DND-41 (cell line): ENCODE measurements at regions not wholly inside any gene's neighbourhood (a gene's known extent, or its start where the extent isn't known, plus 50 kb on each side); places are given as distances from the start of the nearest gene placed in this dataset.

Source experiments
- ATAC-seq: fragments of 200-7000 bp; cut with Tn5 transposase; 3 replicates; pipeline ENCODE4 v1.9.1; 2021; ENCODE audit warnings: low read depth; ENCODE audit not compliant: insufficient read depth
- DNase-seq: peaks from one replicate; pipeline ENCODE4 v3.0.0-alpha.2; 2020
- H2AFZ ChIP-seq: 2 replicates; pipeline ENCODE4 v1.6.0; 2012; ENCODE audit warnings: low read depth, low read length
- H3K27ac ChIP-seq: 2 replicates; pipeline ENCODE4 v1.5.1; 2012; ENCODE audit warnings: low read length, inconsistent platforms
- H3K27me3 ChIP-seq: fragments of 200-600 bp; sonication (generic); 2 replicates; pipeline ENCODE4 v1.6.0; 2012; ENCODE audit warnings: low read length, mild to moderate bottlenecking, inconsistent platforms; ENCODE audit not compliant: insufficient read depth, poor library complexity
- H3K36me3 ChIP-seq: 2 replicates; pipeline ENCODE4 v1.5.1; 2012; ENCODE audit warnings: low read length, inconsistent platforms; ENCODE audit not compliant: insufficient read depth
- H3K4me1 ChIP-seq: 2 replicates; pipeline ENCODE4 v1.5.1; 2012; ENCODE audit warnings: mild to moderate bottlenecking, low read length; ENCODE audit not compliant: insufficient read depth
- H3K4me2 ChIP-seq: 2 replicates; pipeline ENCODE4 v1.6.0; 2012; ENCODE audit warnings: mild to moderate bottlenecking, moderate library complexity, low read length, inconsistent platforms; ENCODE audit not compliant: insufficient read depth
- H3K4me3 ChIP-seq, 2 experiments: fragments of 200-600 bp in 1 of 2; shearing (Covaris generic) in 1 of 2; 2 replicates each; pipeline ENCODE4 v1.5.1; 2012 to 2016; ENCODE audit warnings: inconsistent platforms in 2 of 2, low read length in 2 of 2, mild to moderate bottlenecking in 2 of 2, low read depth in 1 of 2, moderate library complexity in 1 of 2
- H3K79me2 ChIP-seq: 2 replicates; pipeline ENCODE4 v1.6.0; 2012; ENCODE audit warnings: low read length, inconsistent platforms; ENCODE audit not compliant: insufficient read depth
- H3K9ac ChIP-seq: 2 replicates; pipeline ENCODE4 v1.6.0; 2012; ENCODE audit warnings: low read depth, mild to moderate bottlenecking, inconsistent platforms, low read length, moderate library complexity
- H3K9me3 ChIP-seq: 2 replicates; pipeline ENCODE4 v1.5.1; 2012; ENCODE audit warnings: low read length, moderate library complexity, mild to moderate bottlenecking, inconsistent platforms; ENCODE audit not compliant: insufficient read depth, severe bottlenecking
- H4K20me1 ChIP-seq: 2 replicates; pipeline ENCODE4 v1.6.0; 2012; ENCODE audit warnings: low read length; ENCODE audit not compliant: insufficient read depth
- EZH2 ChIP-seq: IDR thresholded peaks from 3 replicates; pipeline ENCODE4 v1.6.1; 2012; ENCODE audit warnings: borderline replicate concordance, low read depth, mild to moderate bottlenecking, moderate library complexity, low read length, inconsistent platforms; ENCODE audit not compliant: severe bottlenecking
- TF ChIP-seq, protein P1 (sequence below): IDR thresholded peaks from 2 replicates; pipeline ENCODE4 v1.5.1; 2012; ENCODE audit warnings: borderline replicate concordance, low read length, moderate library complexity, mild to moderate bottlenecking; ENCODE audit not compliant: poor library complexity, severe bottlenecking; ENCODE audit errors: extremely low read depth

DNA sequence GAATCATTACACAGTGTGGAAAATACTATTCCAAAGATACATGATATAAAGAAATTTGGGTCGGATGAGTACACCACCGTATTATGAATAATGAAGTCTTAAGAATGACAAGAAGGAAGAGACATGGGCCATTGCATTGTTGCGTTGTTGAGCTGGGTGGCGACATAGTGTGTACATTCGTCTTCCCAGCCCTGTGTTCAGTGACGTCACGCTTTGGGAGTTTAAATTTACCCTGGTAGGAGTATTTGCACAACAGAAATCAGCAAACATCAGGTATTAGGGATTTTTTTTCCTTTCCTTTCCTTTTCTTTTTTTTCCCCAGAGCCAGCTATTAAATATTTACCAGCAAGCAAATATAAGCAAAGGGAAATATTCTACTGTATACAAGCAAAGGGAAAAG, 347.2 kb upstream of the NETO1 start:
- TF ChIP-seq, protein P1, sequence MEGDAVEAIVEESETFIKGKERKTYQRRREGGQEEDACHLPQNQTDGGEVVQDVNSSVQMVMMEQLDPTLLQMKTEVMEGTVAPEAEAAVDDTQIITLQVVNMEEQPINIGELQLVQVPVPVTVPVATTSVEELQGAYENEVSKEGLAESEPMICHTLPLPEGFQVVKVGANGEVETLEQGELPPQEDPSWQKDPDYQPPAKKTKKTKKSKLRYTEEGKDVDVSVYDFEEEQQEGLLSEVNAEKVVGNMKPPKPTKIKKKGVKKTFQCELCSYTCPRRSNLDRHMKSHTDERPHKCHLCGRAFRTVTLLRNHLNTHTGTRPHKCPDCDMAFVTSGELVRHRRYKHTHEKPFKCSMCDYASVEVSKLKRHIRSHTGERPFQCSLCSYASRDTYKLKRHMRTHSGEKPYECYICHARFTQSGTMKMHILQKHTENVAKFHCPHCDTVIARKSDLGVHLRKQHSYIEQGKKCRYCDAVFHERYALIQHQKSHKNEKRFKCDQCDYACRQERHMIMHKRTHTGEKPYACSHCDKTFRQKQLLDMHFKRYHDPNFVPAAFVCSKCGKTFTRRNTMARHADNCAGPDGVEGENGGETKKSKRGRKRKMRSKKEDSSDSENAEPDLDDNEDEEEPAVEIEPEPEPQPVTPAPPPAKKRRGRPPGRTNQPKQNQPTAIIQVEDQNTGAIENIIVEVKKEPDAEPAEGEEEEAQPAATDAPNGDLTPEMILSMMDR: no peak
- no peak for TF ChIP-seq EZH2
- H3K4me3 ChIP-seq: no peak overlapping the region
- H3K9me3 ChIP-seq: no peaks in the 10 kb centered on the region
- H3K4me1 ChIP-seq: no peaks in the 10 kb centered on the region
- no peak overlapping the region for H3K9ac ChIP-seq
- H3K36me3 ChIP-seq: no peaks in the 10 kb centered on the region
- DNase-seq (no peak), ATAC-seq (no peak)
- H3K4me2 ChIP-seq: no peak overlapping the region
- no peaks in the 10 kb centered on the region for H4K20me1 ChIP-seq
- no peak overlapping the region for H2AFZ ChIP-seq
- H3K27me3 ChIP-seq: no peaks in the 10 kb centered on the region
- no peaks in the 10 kb centered on the region for H3K79me2 ChIP-seq
- H3K27ac ChIP-seq: no peak overlapping the region

DNA sequence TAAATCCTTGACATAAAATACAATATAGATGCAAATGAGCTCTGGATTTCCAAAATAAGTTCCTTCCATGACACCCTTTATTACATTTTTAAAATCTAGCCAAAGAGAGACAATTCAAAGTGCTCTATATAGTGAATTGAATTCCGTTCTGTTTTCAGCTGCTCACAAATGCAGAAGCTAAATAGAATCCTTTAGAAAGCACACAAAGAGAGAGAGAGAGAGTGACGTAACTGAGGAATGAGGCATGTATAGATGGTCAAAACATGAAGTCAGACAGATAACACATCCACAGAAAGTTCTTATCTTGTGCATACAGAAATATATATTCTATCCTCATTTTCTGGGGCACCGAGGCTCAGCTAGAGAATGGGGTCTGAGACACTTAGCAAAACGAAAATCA, 344.7 kb upstream of the NETO1 start:
- no peak for ATAC-seq
- H4K20me1 ChIP-seq: no peaks in the 10 kb centered on the region

DNA sequence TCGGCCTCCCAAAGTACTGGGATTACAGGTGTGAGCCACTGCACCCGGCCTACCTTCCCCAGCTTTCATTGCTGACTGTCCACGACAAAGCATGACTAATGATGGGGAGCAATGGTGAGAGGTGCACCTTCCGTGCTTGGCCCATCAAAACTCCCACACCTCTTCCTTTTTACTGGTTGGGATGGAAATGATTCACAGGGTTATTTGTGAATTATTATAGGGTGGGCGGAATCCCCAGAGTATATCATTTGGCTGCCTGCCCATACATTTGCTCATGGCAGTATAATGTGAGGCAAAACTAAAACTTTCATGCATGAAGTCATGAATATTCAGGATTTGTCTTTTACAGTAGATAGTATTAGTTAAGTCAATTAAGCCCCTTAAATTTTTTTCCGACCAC, 334.2 kb upstream of the NETO1 start:
- Histone ChIP-seq H3K9ac (no peak overlapping the region), H2AFZ (no peak overlapping the region), H3K4me3 (no peak overlapping the region), H3K4me2 (no peak overlapping the region), H3K27ac (no peak overlapping the region), H3K9me3 (no peaks in the 10 kb centered on the region), H3K4me1 (no peaks in the 10 kb centered on the region), H3K27me3 (no peaks in the 10 kb centered on the region), H3K79me2 (no peaks in the 10 kb centered on the region), H3K36me3 (no peaks in the 10 kb centered on the region), H4K20me1 (no peaks in the 10 kb centered on the region)
- no peak for DNase-seq
- no peak for ATAC-seq
- TF ChIP-seq, protein P1: no peak
- no peak for TF ChIP-seq EZH2

More for the DNA sequence above, 344.7 kb upstream of the NETO1 start:
- H3K79me2 ChIP-seq: no peaks in the 10 kb centered on the region
- H3K9me3 ChIP-seq: no peaks in the 10 kb centered on the region
- no peak overlapping the region for H3K4me3 ChIP-seq
- no peaks in the 10 kb centered on the region for H3K4me1 ChIP-seq
- H3K27ac ChIP-seq: no peak overlapping the region
- H3K9ac ChIP-seq: no peak overlapping the region
- H2AFZ ChIP-seq: no peak overlapping the region
- H3K36me3 ChIP-seq: no peaks in the 10 kb centered on the region
- no peak for DNase-seq
- H3K27me3 ChIP-seq: no peaks in the 10 kb centered on the region
- no peak for TF ChIP-seq EZH2
- TF ChIP-seq, protein P1: no peak
- H3K4me2 ChIP-seq: no peak overlapping the region

DNA sequence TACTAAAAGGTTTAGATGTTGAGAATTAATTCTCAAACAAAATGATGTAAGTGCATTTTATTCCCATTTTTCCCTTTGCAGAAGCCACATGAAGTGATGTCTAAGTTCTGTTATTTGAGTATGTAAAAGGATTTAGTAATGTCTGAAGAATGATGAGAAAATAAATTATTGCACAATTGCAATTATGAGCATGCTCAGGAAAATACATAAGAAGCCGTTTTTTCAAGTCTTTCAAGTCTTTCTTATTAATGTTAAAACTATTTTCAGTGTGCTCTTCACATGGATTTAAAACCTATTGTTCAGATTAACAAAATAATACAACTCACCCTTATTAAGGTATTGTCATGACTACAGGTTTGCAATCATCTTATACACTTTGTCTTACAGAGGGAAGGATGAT, 331.4 kb upstream of the NETO1 start:
- H3K4me1 ChIP-seq: no peaks in the 10 kb centered on the region
- no peaks in the 10 kb centered on the region for H3K36me3 ChIP-seq
- ATAC-seq: no peak

More for the DNA sequence above, 331.4 kb upstream of the NETO1 start:
- H3K9ac ChIP-seq: no peak overlapping the region
- no peaks in the 10 kb centered on the region for H3K27me3 ChIP-seq
- TF ChIP-seq, protein P1: no peak
- TF ChIP-seq EZH2: no peak
- no peak for DNase-seq
- H4K20me1 ChIP-seq: no peaks in the 10 kb centered on the region
- H3K9me3 ChIP-seq: no peaks in the 10 kb centered on the region
- H3K79me2 ChIP-seq: no peaks in the 10 kb centered on the region
- no peak overlapping the region for H3K27ac ChIP-seq
- no peak overlapping the region for H2AFZ ChIP-seq
- H3K4me2 ChIP-seq: no peak overlapping the region
- H3K4me3 ChIP-seq: no peak overlapping the region
